ENCODE measurements at regions not wholly inside any gene's neighbourhood (a gene's known extent, or its start where the extent isn't known, plus 50 kb on each side); places are given as distances from the start of the nearest gene placed in this dataset.

DNA sequence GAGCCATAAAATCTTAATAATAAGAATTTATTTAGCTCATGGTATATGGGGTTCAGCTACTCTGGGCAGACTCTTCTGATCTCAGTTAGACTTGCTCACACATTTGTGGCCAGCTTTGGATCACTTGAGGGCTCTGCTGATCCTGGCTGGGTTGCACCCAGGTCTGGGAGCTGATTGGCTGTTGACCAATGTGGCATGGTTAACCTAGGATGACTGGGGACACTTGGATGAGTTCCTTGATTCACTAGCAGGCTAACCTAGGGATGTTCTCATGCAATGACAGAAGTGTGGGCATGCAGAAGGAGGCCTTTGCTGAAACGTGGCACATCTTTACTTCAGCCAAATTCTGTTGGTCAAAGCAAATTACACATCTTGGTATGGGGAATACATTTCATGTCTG lies 569.5 kb downstream of the UTRN start:
- no peak for TF ChIP-seq NFRKB (IDR thresholded peaks at IDR 0.05)
- no peak for TF ChIP-seq TARDBP (IDR thresholded peaks at IDR 0.05)
- no peak for TF ChIP-seq LEF1 (IDR thresholded peaks at IDR 0.05; ENCODE audit: borderline replicate concordance)
- TF ChIP-seq ARNT (IDR thresholded peaks at IDR 0.05): no peak
- TF ChIP-seq SP1 (IDR thresholded peaks at IDR 0.05): no peak
- no peak for TF ChIP-seq HDGF (IDR thresholded peaks at IDR 0.05; ENCODE audit: borderline replicate concordance)
- TF ChIP-seq ZNF384 (IDR thresholded peaks at IDR 0.05): no peak
- TF ChIP-seq, protein P1, sequence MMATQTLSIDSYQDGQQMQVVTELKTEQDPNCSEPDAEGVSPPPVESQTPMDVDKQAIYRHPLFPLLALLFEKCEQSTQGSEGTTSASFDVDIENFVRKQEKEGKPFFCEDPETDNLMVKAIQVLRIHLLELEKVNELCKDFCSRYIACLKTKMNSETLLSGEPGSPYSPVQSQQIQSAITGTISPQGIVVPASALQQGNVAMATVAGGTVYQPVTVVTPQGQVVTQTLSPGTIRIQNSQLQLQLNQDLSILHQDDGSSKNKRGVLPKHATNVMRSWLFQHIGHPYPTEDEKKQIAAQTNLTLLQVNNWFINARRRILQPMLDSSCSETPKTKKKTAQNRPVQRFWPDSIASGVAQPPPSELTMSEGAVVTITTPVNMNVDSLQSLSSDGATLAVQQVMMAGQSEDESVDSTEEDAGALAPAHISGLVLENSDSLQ (IDR thresholded peaks at IDR 0.05): no peak
- no peak for TF ChIP-seq L3MBTL2 (conservative IDR thresholded peaks at IDR 0.05)
- no peak for TF ChIP-seq ELF4 (IDR thresholded peaks at IDR 0.05)
- no peak for TF ChIP-seq FOXK2 (IDR thresholded peaks at IDR 0.05)
- no peak for TF ChIP-seq SUZ12 (IDR thresholded peaks at IDR 0.05)
- TF ChIP-seq CTBP1 (IDR thresholded peaks at IDR 0.05; ENCODE audit: borderline replicate concordance): no peak
- TF ChIP-seq BHLHE40 (IDR thresholded peaks at IDR 0.05; ENCODE audit: borderline replicate concordance): no peak
- TF ChIP-seq FOXM1 (IDR thresholded peaks at IDR 0.05; ENCODE audit: borderline replicate concordance): no peak
- CTCF ChIA-PET: no interaction called here
- no peak for DNase-seq (ENCODE audit: extremely low spot score)
- POLR2A ChIA-PET: no interaction called here

DNA sequence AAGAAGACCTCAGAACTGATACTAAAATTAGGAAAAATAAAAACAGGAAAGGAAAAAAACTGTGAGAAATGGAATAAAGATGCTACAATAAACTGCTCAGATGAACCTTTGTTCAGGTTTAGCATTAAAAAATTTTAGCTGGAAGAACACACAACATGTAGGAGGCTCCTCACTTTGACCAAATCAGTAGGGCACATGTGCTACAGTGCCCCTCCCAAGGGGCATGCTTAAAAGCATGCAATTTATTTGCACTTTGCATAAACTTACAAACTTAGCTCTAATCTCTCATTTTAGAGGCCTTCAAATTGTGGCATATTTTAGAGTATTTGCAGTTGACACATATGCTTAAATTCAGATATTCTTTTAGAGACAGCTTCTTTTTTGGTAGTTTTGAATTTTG lies 570.2 kb downstream of the UTRN start:
- TF ChIP-seq L3MBTL2 (conservative IDR thresholded peaks at IDR 0.05): no peak
- no peak for TF ChIP-seq FOXM1 (IDR thresholded peaks at IDR 0.05; ENCODE audit: borderline replicate concordance)
- no peak for TF ChIP-seq SP1 (IDR thresholded peaks at IDR 0.05)
- no peak for TF ChIP-seq ARNT (IDR thresholded peaks at IDR 0.05)
- no peak for TF ChIP-seq CTBP1 (IDR thresholded peaks at IDR 0.05; ENCODE audit: borderline replicate concordance)
- TF ChIP-seq FOXA1 (IDR thresholded peaks at IDR 0.05): no peak
- TF ChIP-seq HDGF (IDR thresholded peaks at IDR 0.05; ENCODE audit: borderline replicate concordance): no peak
- no peak for TF ChIP-seq SUZ12 (IDR thresholded peaks at IDR 0.05)
- no peak for TF ChIP-seq FOXK2 (IDR thresholded peaks at IDR 0.05)
- TF ChIP-seq LEF1 (IDR thresholded peaks at IDR 0.05; ENCODE audit: borderline replicate concordance): no peak
- TF ChIP-seq BHLHE40 (IDR thresholded peaks at IDR 0.05; ENCODE audit: borderline replicate concordance): no peak
- TF ChIP-seq ELF4 (IDR thresholded peaks at IDR 0.05): no peak
- no peak for TF ChIP-seq NFRKB (IDR thresholded peaks at IDR 0.05)
- TF ChIP-seq TARDBP (IDR thresholded peaks at IDR 0.05): no peak
- TF ChIP-seq ZNF384 (IDR thresholded peaks at IDR 0.05): no peak
- TF ChIP-seq, protein P1 (IDR thresholded peaks at IDR 0.05): no peak
- POLR2A ChIA-PET: no interaction called here
- no peak for DNase-seq (ENCODE audit: extremely low spot score)
- CTCF ChIA-PET: no interaction called here

DNA sequence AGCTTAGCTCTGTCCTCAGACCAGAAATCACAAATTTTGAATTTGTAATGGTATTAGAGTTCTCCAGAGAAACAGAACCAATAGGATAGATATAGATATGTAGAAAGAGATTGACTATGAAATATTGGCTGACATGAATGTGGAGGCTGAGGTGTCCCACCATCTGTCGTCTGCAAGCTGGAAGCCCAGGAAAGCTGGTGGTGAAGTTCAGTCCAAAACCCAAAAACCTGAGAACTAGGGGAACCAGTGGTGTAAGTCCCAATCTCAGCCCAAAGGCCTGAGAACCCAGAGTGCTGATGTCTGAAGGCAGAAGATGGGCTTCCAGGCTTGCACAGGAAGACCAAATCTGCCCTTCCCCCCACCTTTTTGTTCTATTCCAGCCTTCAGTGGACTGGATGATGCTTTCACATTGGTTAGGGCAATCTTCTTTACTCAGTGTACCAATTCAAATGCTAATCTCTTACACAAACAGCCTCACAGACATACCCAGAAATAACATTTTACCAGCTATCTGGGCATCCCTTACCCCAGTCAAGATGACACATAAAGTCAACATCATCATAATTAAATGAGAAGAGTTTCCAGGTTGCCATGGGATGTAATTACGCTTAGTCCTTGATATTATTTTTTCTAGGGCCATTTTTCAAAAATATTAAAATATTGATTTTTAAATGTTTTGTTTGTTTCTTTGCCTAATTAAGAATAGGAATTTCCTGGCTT lies 570.8 kb downstream of the UTRN start:
- POLR2A ChIA-PET: no interaction called here
- TF ChIP-seq FOXM1 (IDR thresholded peaks at IDR 0.05; ENCODE audit: borderline replicate concordance): no peak
- TF ChIP-seq NFRKB (IDR thresholded peaks at IDR 0.05): no peak
- no peak for TF ChIP-seq ARNT (IDR thresholded peaks at IDR 0.05)
- TF ChIP-seq SP1 (IDR thresholded peaks at IDR 0.05): no peak
- no peak for TF ChIP-seq ZNF384 (IDR thresholded peaks at IDR 0.05)
- CTCF ChIA-PET: no interaction called here
- no peak for DNase-seq (ENCODE audit: extremely low spot score)

DNA sequence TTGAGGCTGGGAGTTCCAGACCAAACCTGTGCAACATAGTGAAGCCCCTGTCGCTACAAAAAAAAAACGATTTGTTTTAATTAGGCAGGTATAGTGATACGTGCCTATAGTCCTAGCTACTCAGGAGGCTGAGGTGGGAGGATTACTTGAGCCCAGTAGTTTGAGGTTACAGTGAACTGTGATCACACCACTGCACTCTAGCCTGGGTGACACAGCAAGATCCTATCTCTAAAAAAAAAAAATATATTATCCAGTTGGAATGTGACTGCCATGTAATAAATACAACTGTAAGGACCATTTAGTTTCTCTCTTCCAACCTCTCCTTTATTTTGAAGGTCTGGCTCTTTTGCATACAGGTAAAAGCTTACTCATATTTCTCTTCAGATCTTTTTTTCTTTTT lies 571.5 kb downstream of the UTRN start:
- POLR2A ChIA-PET: no interaction called here

DNA sequence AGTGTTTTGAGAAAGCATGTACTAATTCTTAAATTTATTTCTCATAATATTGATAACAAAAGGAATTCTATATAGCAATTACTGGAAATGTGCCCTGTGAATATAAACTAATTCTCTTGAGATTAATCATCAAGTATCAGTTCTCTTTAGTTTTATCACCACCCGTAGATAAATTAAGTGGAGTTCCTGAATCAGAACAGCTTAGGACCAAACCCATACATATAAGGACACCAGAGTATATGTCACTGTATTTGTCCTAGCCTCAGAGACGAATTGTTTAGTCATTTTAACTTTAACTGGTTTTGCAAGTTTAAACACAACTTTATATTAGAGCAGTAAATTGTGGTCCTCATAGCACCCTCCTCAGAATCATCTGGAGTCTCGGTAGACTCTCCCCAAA lies 572.0 kb downstream of the UTRN start:
- DNase-seq (ENCODE audit: extremely low spot score): no peak
- ChIA-PET CTCF (no interaction called here), POLR2A (no interaction called here)
- TF ChIP-seq CTBP1 (IDR thresholded peaks at IDR 0.05; ENCODE audit: borderline replicate concordance) (no peak), LEF1 (IDR thresholded peaks at IDR 0.05; ENCODE audit: borderline replicate concordance) (no peak), ARNT (IDR thresholded peaks at IDR 0.05) (no peak), FOXM1 (IDR thresholded peaks at IDR 0.05; ENCODE audit: borderline replicate concordance) (no peak), SP1 (IDR thresholded peaks at IDR 0.05) (no peak), ELF4 (IDR thresholded peaks at IDR 0.05) (no peak), TARDBP (IDR thresholded peaks at IDR 0.05) (no peak), L3MBTL2 (conservative IDR thresholded peaks at IDR 0.05) (no peak), FOXK2 (IDR thresholded peaks at IDR 0.05) (no peak), HDGF (IDR thresholded peaks at IDR 0.05; ENCODE audit: borderline replicate concordance) (no peak), SUZ12 (IDR thresholded peaks at IDR 0.05) (no peak), FOXA1 (IDR thresholded peaks at IDR 0.05) (no peak), ZNF384 (IDR thresholded peaks at IDR 0.05) (no peak), BHLHE40 (IDR thresholded peaks at IDR 0.05; ENCODE audit: borderline replicate concordance) (no peak), NFRKB (IDR thresholded peaks at IDR 0.05) (no peak)
- TF ChIP-seq, protein P1 (IDR thresholded peaks at IDR 0.05): no peak

More for the DNA sequence above, 571.5 kb downstream of the UTRN start:
- TF ChIP-seq FOXK2 (IDR thresholded peaks at IDR 0.05) (no peak), SP1 (IDR thresholded peaks at IDR 0.05) (no peak), ARNT (IDR thresholded peaks at IDR 0.05) (no peak), ELF4 (IDR thresholded peaks at IDR 0.05) (no peak), CTBP1 (IDR thresholded peaks at IDR 0.05; ENCODE audit: borderline replicate concordance) (no peak), LEF1 (IDR thresholded peaks at IDR 0.05; ENCODE audit: borderline replicate concordance) (no peak), SUZ12 (IDR thresholded peaks at IDR 0.05) (no peak), L3MBTL2 (conservative IDR thresholded peaks at IDR 0.05) (no peak), BHLHE40 (IDR thresholded peaks at IDR 0.05; ENCODE audit: borderline replicate concordance) (no peak), HDGF (IDR thresholded peaks at IDR 0.05; ENCODE audit: borderline replicate concordance) (no peak), NFRKB (IDR thresholded peaks at IDR 0.05) (no peak), TARDBP (IDR thresholded peaks at IDR 0.05) (no peak), ZNF384 (IDR thresholded peaks at IDR 0.05) (no peak), FOXA1 (IDR thresholded peaks at IDR 0.05) (no peak), FOXM1 (IDR thresholded peaks at IDR 0.05; ENCODE audit: borderline replicate concordance) (no peak)
- TF ChIP-seq, protein P1 (IDR thresholded peaks at IDR 0.05): no peak
- CTCF ChIA-PET: no interaction called here
- no peak for DNase-seq (ENCODE audit: extremely low spot score)
